B cell (primary cell): ENCODE measurements at regions not wholly inside any gene's neighbourhood (a gene's known extent, or its start where the extent isn't known, plus 50 kb on each side); places are given as distances from the start of the nearest gene placed in this dataset.

ENCODE experiments used
- ATAC-seq: fragments of 200-7000 bp; cut with Tn5 transposase; one replicate; pipeline ENCODE4 v1.10.0; 2021; ENCODE audit warnings: low read depth, mild to moderate bottlenecking, moderate number of reproducible peaks, moderate library complexity
- CTCF ChIA-PET: fragments of 350-600 bp; sonication (Branson Sonifier 250); formaldehyde crosslinking; loops from one replicate; lab custom pipeline; 2021; ENCODE audit warnings: antibody characterized with exemption, inconsistent platforms; lab: Charles Lee
- POLR2A ChIA-PET: fragments of 350-600 bp; sonication (Branson Sonifier 250); formaldehyde crosslinking; loops from one replicate; lab custom pipeline; 2021; ENCODE audit warnings: antibody characterized with exemption; lab: Charles Lee
- DNase-seq: peaks from one replicate; pipeline ENCODE4 v3.0.0; 2013
- H2AFZ ChIP-seq: 2 replicates; pipeline ENCODE4 v1.6.1; 2012; ENCODE audit warnings: mild to moderate bottlenecking, low read depth, low read length; ENCODE audit not compliant: insufficient read depth, poor library complexity, severe bottlenecking
- H3K27ac ChIP-seq, 2 donors: 1 replicate in 1 of 2; 2 replicates in 1 of 2; pipeline ENCODE4 v1.5.1; 2012 to 2013; ENCODE audit warnings: low read length in 2 of 2, mild to moderate bottlenecking in 2 of 2, moderate library complexity in 1 of 2
- H3K27me3 ChIP-seq, 4 experiments: fragments of 200-600 bp in 1 of 4; sonication (generic) in 1 of 4; replicated peaks in 1 of 4; 1 replicate in 2 of 4; 2 replicates in 2 of 4; pipeline versions ENCODE4 v1.6.1 to v1.7.0; 2013 to 2016; ENCODE audit warnings: low read length in 3 of 4, mild to moderate bottlenecking in 2 of 4, mixed read lengths in 1 of 4, moderate library complexity in 1 of 4; ENCODE audit not compliant: insufficient read depth in 4 of 4, control insufficient read depth in 3 of 4; ENCODE audit errors: control extremely low read depth in 1 of 4
- H3K36me3 ChIP-seq, 2 experiments: replicated peaks in 1 of 2; 1 replicate in 1 of 2; 2 replicates in 1 of 2; pipeline versions ENCODE4 v1.6.1 to v1.7.1; 2013; ENCODE audit warnings: low read length in 1 of 2; ENCODE audit not compliant: insufficient read depth in 2 of 2, control insufficient read depth in 1 of 2; ENCODE audit errors: control extremely low read depth in 1 of 2, extremely low read depth in 1 of 2
- H3K4me1 ChIP-seq, 2 donors: fragments of 200-600 bp in 1 of 2; sonication (generic) in 1 of 2; 1 replicate in 1 of 2; 2 replicates in 1 of 2; pipeline versions ENCODE4 v1.5.1 to v1.6.1; 2013 to 2017; ENCODE audit warnings: low read length in 2 of 2; ENCODE audit not compliant: control insufficient read depth in 2 of 2, insufficient read depth in 2 of 2
- H3K4me2 ChIP-seq: replicated peaks from 2 replicates; pipeline ENCODE3; 2012; ENCODE audit warnings: mild to moderate bottlenecking, low read depth, low read length; ENCODE audit not compliant: poor library complexity, severe bottlenecking
- H3K4me3 ChIP-seq, 5 experiments: fragments of 200-600 bp in 1 of 5; sonication (generic) in 1 of 5; 1 replicate in 3 of 5; 2 replicates in 2 of 5; pipeline versions ENCODE4 v1.5.1 to v1.7.0; 2011 to 2016; ENCODE audit warnings: low read length in 4 of 5, mild to moderate bottlenecking in 4 of 5, low read depth in 2 of 5, control low read depth in 1 of 5, moderate library complexity in 1 of 5; ENCODE audit not compliant: insufficient read depth in 1 of 5; ENCODE audit errors: control extremely low read depth in 1 of 5, extremely low read depth in 1 of 5
- H3K79me2 ChIP-seq: fragments of 200-600 bp; sonication (generic); one replicate; pipeline ENCODE4 v1.6.0; 2016; ENCODE audit warnings: low read length; ENCODE audit not compliant: control insufficient read depth, insufficient read depth
- H3K9ac ChIP-seq: fragments of 200-600 bp; sonication (generic); 2 replicates; pipeline ENCODE4 v1.6.1; 2017; ENCODE audit warnings: mild to moderate bottlenecking, low read length, moderate library complexity
- H3K9me3 ChIP-seq, 3 donors: one replicate each; pipeline versions ENCODE4 v1.6.1 to v1.7.1; 2013; ENCODE audit warnings: low read length in 2 of 3; ENCODE audit not compliant: control insufficient read depth in 2 of 3, insufficient read depth in 1 of 3; ENCODE audit errors: control extremely low read depth in 1 of 3
- H4K20me1 ChIP-seq: 2 replicates; pipeline ENCODE4 v1.6.0; 2012; ENCODE audit warnings: mild to moderate bottlenecking, low read length; ENCODE audit not compliant: insufficient read depth, control insufficient read depth, poor library complexity, severe bottlenecking
- H3K27ac Mint-ChIP-seq: one replicate; pipeline ENCODE4 v1.8.0; 2021; ENCODE audit warnings: mixed read lengths
- H3K27me3 Mint-ChIP-seq: one replicate; pipeline ENCODE4 v1.8.0; 2021; ENCODE audit warnings: mixed read lengths
- H3K4me1 Mint-ChIP-seq: one replicate; pipeline ENCODE4 v1.8.0; 2021; ENCODE audit warnings: mixed read lengths
- H3K4me3 Mint-ChIP-seq: one replicate; pipeline ENCODE4 v1.8.0; 2021; ENCODE audit warnings: mixed read lengths
- H3K9me3 Mint-ChIP-seq: one replicate; pipeline ENCODE4 v1.8.0; 2022; ENCODE audit warnings: mixed read lengths; ENCODE audit not compliant: insufficient read depth
- CTCF ChIP-seq: fragments of 200-600 bp; IDR thresholded peaks from one replicate; pipeline ENCODE4 v1.8.0; 2022; ENCODE audit warnings: antibody characterized with exemption, mild to moderate bottlenecking
- EZH2 ChIP-seq: IDR thresholded peaks from 2 replicates; pipeline ENCODE4 v1.6.1; 2012; ENCODE audit warnings: borderline replicate concordance, low read depth, mild to moderate bottlenecking, moderate library complexity, low read length; ENCODE audit not compliant: insufficient read depth, poor library complexity, severe bottlenecking
- WGBS: methylation state at CpG from one replicate; pipeline ENCODE4 v1.1.5; 2013; ENCODE audit warnings: missing lambda C conversion rate; ENCODE audit not compliant: insufficient coverage; 5-methylcytosine and 5-hydroxymethylcytosine counted together
- intact Hi-C: fragments of 100-400 bp; cut with micrococcal nuclease; formaldehyde crosslinking; loops from one replicate; pipeline ENCODE4 v1.10.0; 2022

DNA sequence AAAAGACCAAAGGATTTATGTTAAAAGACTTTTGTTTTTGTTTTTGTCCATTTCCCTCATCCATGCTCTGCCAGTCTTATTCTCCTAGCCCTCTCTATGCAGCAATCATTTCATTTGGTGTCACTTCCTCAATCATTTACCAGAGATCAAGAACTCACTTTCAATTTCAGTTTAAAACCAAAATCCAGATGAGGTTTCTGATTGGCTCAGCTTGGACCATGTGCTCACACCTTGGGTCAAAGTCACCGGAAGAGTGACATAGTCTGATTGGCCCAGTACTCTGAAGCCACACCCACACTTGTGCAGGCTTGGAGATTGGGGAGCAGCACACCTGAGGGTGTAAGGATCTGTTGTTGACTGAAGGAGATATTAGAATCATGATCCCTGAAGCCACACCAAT lies 79.6 kb downstream of the TLR4 start:
- Histone ChIP-seq H3K27ac (peak overlapping the region; percentile 50 to 68), H3K4me2 (peak overlapping the region; percentile 78), H3K4me1 (peaks cover 10 to 16% of the 10 kb centered on the region in 2 donors), H2AFZ (peak overlapping the region; percentile 85), H3K9ac (peak overlapping the region; percentile 66), H3K79me2 (no peaks in the 10 kb centered on the region), H3K27me3 (no peaks in the 10 kb centered on the region), H3K9me3 (peaks cover 0 to 3% (median 2%) of the 10 kb centered on the region in 3 donors), H3K36me3 (no peaks in the 10 kb centered on the region), H4K20me1 (no peaks in the 10 kb centered on the region), H3K4me3 (peak overlapping the region in 2 of 5 experiments; percentile 49 to 60)
- no peak overlapping the region for H3K27ac Mint-ChIP-seq
- intact Hi-C loops = loop anchor here (1.0 to 5.0 kb wide), 4 partner anchors 42 to 140 kb away; partner anchors contain the start of gene TLR4
- peak; percentile 78 for DNase-seq
- H3K4me3 Mint-ChIP-seq = no peak overlapping the region
- CTCF ChIA-PET = interaction anchor here (0.5 to 1.4 kb wide), 4 partner anchors 8 to 1508 kb away, joined by 3 to 4 read pairs (median 3); no protein-coding TSS in a partner anchor
- peak; percentile 73 for ATAC-seq
- POLR2A ChIA-PET = no interaction called here
- no peak for TF ChIP-seq EZH2
- TF ChIP-seq CTCF = no peak
- H3K27me3 Mint-ChIP-seq = no peaks in the 10 kb centered on the region
- H3K9me3 Mint-ChIP-seq = no peaks in the 10 kb centered on the region
- 40% methylated on average over 1 of the region's 1 CpG for WGBS
- H3K4me1 Mint-ChIP-seq = no peaks in the 10 kb centered on the region

DNA sequence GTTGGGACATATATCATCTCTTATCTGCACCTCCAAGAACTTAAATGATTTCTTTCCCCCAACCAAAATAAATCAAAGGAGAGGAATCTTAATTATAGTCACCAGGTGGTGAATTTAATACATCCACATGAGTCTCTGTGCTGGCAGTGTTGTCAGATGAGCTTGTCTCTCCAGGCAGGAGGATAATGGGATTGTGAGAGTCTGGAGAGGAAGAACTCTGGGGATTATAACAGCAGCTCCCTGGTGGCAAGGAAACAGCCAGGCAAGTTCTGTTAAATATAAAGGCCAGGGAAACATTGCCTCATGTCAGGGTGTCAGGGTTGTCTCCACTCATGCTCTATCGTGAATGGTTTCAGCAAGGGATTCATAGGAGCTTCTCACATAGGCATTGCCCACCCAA lies 80.8 kb downstream of the TLR4 start:
- CTCF ChIA-PET = interaction anchor here (0.9 to 1.2 kb wide), 2 partner anchors 9 to 30 kb away, joined by 3 to 4 read pairs; no protein-coding TSS in a partner anchor
- TF ChIP-seq CTCF = no peak
- no peak for TF ChIP-seq EZH2
- Histone ChIP-seq H3K9ac (no peak overlapping the region), H3K79me2 (no peaks in the 10 kb centered on the region), H3K36me3 (no peaks in the 10 kb centered on the region), H3K4me2 (no peak overlapping the region), H3K4me1 (peaks cover 10 to 16% of the 10 kb centered on the region in 2 donors), H3K27me3 (no peaks in the 10 kb centered on the region), H3K27ac (no peak overlapping the region), H2AFZ (no peak overlapping the region), H3K4me3 (no peak overlapping the region), H4K20me1 (no peaks in the 10 kb centered on the region), H3K9me3 (peaks cover 0 to 3% (median 2%) of the 10 kb centered on the region in 3 donors)
- ATAC-seq (no peak), DNase-seq (no peak)
- no peaks in the 10 kb centered on the region for H3K27me3 Mint-ChIP-seq
- intact Hi-C loops = loop anchor here (5.0 kb wide), 1 partner anchor 68 kb away; no protein-coding TSS in a partner anchor
- POLR2A ChIA-PET = no interaction called here
- no CpG with 5 or more reads among the region's 1 CpG for WGBS
- no peaks in the 10 kb centered on the region for H3K4me1 Mint-ChIP-seq
- no peak overlapping the region for H3K27ac Mint-ChIP-seq
- H3K9me3 Mint-ChIP-seq = no peaks in the 10 kb centered on the region
- no peak overlapping the region for H3K4me3 Mint-ChIP-seq
